Fibroblast of skin of back (primary cell): ENCODE measurements at regions not wholly inside any gene's neighbourhood (a gene's known extent, or its start where the extent isn't known, plus 50 kb on each side); places are given as distances from the start of the nearest gene placed in this dataset.

Experiments used
- DNase-seq: peaks from one replicate; pipeline ENCODE4 v3.0.0-alpha.2; 2013

DNA sequence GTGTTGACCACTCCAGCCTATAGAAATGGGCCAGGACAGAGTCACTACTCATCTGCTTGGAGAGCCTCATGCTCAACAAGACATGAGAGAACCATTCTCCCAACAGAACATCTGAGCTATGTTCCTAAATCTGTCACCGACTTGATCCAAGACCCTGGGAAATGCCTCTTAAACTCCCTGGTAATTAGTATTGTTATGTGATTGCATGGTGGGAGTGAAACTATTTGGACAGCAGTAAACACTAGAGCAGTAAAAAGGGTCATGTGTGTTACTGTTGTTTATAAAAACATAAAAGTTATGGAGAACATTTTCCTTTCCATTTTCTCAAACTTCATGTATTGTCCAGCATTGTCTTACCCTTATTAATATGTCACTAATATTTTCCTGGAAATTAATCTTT, 369.8 kb upstream of the FAT3 start:
- no peak for DNase-seq

DNA sequence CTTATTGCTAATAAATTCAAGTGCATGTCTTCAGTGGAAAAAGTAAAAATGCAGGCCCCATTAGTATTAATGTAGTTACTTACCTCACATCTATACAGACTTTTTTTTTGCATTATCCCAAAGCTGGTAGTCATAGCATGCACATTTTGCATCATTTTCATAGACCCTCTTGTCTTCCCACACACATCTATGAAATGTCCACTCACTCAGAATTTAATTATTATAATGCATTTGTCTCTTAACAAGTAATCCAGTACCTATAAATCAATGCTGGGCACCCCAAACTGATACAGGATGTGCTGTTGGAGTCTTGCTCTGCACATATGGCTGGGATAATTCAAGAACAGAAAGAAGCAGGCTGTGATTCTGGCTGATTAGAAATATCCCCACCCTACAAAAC, 370.4 kb upstream of the FAT3 start:
- DNase-seq = no peak

DNA sequence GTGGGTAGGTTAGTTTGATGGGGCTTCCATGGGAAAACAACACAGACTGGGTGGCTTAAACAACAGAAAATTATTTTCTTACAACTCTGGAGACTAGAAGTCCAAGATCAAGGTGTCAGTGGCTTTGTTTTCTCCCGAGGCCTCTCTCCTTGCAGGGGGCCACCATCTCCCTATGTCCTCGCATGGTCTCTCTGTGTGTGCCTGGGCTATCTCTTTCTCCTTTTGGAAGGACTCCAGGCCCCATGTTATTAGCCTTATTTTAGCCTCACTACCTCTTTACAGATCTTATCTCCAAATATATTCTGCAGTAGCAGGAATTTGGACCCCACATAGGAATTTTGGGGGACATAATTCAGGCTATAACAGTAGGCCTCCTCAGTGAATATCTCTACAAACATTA, 372.7 kb upstream of the FAT3 start:
- DNase-seq = no peak

DNA sequence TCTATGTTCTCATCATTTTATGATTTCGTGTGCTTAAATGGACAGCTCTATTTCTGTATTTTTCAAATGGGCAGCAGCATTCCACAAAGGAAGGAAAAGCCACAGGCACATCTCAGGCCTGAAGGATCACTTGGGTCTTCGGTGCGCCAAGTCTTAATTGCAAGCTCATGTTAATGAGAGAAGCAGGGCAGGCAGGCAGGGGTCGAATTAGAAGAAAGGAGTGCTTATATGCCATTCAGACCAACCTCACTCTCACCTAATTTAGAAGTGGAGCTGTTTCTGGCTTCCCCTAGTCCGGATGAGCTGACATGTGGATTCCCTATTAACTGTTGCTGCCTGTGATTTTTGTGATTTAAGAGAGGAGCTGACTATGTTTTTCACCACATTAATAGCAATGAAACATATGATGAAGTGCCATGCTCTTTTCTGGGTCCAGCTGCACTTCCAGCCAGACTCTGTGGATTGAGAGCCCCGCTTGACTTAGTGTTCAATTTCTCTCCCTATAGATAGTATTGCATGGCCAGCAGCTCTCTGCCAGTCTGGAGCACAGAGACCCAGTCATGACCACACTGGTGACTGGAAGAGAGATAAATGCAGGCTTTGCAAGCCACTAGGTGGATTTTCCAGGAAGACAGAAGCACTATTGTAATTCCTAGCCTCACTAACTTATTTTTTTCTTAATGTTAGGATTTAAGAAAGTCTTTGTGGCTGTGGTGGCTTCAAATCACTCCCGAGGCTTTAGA, 373.9 kb upstream of the FAT3 start:
- DNase-seq = no peak

DNA sequence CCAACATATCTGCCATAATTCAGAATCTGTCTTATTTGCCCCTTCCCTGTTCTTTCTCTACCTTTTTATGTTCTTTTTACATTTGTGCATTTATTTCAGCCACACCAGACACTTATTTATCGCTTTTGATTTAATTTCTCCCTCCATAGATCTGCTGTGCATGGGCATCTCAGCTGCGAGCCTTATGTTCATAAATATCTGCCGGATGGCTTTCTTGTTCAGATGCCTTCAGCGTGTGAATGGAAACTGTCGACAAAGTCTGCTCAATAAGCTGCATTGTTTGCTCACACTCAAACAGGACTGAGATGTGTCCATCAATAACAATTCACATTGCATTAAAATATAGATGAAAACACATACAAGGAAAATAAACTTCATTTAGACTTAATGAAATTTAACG, 374.6 kb upstream of the FAT3 start:
- no peak for DNase-seq

GRCh38 chr11:91846649-91847048, 378.0 kb upstream of the FAT3 start:
- no peak for DNase-seq

- DNase-seq = no peak
Measured at GRCh38 chr11:91846002-91846401, 378.6 kb upstream of the FAT3 start.

GRCh38 chr11:91840640-91841240, 383.9 kb upstream of the FAT3 start:
- no peak for DNase-seq

GRCh38 chr11:91837411-91838330, 386.9 kb upstream of the FAT3 start:
- DNase-seq = no peak

DNA sequence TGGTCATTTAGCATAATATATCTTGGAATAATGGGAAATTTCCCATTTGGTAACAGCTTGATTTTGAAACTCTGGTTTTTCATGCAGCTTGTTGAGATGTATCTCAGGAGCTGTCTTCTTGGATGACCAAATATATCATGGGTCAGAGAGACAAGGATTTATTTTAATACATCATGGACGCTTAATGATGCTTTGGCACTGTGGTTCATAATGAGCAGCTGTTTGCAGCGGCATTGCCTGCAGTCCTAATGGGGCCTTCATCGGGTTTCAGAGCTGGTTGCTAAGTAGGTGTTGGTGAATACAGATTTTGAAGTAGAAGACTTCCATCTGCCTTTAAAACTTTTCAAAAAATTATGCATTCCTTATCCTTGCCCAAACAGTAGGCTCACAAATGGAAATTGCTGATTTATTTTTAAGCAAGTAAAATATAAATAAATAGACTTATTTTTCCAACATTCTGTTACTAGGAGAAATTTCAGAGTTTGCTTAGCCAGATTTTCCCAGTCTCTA, 389.5 kb upstream of the FAT3 start:
- no peak for DNase-seq

DNA sequence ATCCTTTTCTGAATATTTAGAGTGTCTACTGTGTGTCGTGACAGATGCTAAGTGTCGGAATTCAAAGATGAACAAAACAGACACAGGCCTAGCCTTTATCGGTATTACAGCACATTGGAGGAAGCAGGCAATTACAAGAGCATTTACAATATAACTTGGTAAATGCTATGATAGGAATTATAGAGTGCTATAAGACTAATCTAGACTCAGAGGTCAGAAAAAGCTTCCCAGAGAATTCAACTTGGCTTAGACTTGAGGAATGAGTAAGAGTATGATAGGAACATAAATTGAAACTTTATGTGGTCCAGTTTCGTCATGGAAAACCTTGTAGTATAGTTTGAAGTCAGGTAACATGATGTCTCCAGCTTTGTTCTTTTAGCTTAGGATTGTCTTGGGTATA, 395.7 kb upstream of the FAT3 start:
- DNase-seq = no peak

- DNase-seq = no peak
Measured at GRCh38 chr11:91825777-91826176, 398.8 kb upstream of the FAT3 start.

DNA sequence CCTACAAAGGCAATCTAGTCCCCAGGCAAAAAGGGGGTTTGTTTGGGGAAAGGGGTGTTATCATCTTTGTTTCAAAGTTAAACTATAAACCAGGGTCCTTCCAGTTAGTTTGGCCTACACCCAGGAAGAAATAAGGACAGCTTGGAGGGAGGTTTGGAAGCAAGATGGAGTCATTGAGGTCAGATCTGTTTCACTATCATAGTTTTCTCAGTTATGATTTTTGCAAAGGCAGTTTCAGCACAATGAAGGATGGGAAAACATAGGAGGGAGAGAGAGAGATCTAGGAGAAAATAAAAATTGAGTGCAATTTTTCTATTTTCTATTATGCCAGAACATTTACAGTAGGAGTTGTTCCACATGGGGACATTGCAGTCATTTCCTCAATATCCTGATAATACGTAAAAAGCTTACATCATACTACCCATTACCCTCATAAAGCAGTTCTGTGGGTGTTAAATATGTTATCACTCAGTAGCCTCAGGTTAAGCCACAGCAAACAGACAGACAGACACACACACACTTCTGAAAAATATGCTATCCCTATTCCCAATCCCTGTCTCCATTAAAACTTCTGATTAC, 401.3 kb upstream of the FAT3 start:
- no peak for DNase-seq

- no peak for DNase-seq
Measured at GRCh38 chr11:91822805-91823204, 401.8 kb upstream of the FAT3 start.

- DNase-seq = no peak
Measured at GRCh38 chr11:91820709-91821108, 403.9 kb upstream of the FAT3 start.

- no peak for DNase-seq
Measured at GRCh38 chr11:91819777-91820176, 404.8 kb upstream of the FAT3 start.

DNA sequence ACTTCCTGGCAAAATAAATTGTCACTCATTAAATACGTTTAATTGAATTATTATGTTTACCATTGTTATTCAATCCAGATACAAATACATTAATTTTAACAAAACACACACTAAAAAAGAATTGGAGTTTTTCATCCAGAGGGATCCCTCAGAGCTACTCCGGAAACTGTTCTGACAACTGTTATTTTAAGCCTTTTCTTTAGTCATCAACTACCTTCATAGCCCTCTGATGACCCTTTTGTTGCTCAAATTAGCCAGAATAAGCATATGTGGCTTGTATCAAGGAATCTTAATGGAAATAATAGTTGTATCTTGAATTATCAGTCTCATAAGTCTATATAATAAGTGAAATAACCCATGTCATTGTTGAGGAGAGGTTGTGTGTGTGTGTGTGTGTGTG, 405.4 kb upstream of the FAT3 start:
- no peak for DNase-seq

DNA sequence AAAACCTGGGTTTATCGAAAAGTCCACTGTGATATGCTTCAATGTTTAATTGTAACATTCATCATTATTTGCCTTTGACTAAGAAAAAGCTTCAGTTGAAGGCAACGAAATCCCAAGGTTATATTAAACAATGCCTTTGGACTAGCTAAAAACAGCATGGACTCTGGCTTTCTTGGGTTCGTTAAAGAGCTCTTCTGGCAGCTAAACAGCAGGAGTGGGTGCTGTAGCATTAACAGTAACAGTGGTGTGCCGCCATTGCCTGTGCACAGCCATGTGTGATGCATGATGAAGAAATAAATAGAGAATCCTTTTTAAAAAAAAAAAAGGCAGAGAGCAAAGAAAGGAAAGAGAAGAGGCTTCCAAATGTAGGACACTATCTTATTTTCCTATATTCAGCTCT, 406.6 kb upstream of the FAT3 start:
- no peak for DNase-seq

GRCh38 chr11:91813263-91813662, 411.4 kb upstream of the FAT3 start:
- DNase-seq = no peak

GRCh38 chr11:91810871-91811270, 413.7 kb upstream of the FAT3 start:
- peak; percentile 48 for DNase-seq

GRCh38 chr11:91805293-91805692, 419.3 kb upstream of the FAT3 start:
- DNase-seq = no peak

- DNase-seq = peak; percentile 84
Measured at GRCh38 chr11:91804042-91804441, 420.6 kb upstream of the FAT3 start.

GRCh38 chr11:91802475-91802874, 422.1 kb upstream of the FAT3 start:
- no peak for DNase-seq
